ENCODE measurements at regions not wholly inside any gene's neighbourhood (a gene's known extent, or its start where the extent isn't known, plus 50 kb on each side); places are given as distances from the start of the nearest gene placed in this dataset.

GRCh38 chr3:59519094-59519493 is 469.3 kb upstream of the CFAP20DC start:
- no peak overlapping the region for H3K4me3 ChIP-seq (ENCODE audit: low read length)
- no peak for DNase-seq (ENCODE audit: low read depth)
- no peak for TF ChIP-seq CTCF (IDR thresholded peaks at IDR 0.05; ENCODE audit: insufficient read depth, low read depth, low read length, missing control alignments)

- no peak for TF ChIP-seq CTCF (IDR thresholded peaks at IDR 0.05; ENCODE audit: insufficient read depth, low read depth, low read length, missing control alignments)
Measured at GRCh38 chr3:59518283-59519055, 468.6 kb upstream of the CFAP20DC start.

GRCh38 chr3:59517388-59517787 is 467.6 kb upstream of the CFAP20DC start:
- DNase-seq (ENCODE audit: low read depth) = no peak
- TF ChIP-seq CTCF (IDR thresholded peaks at IDR 0.05; ENCODE audit: insufficient read depth, low read depth, low read length, missing control alignments) = no peak

More at GRCh38 chr3:59518283-59519055, 468.6 kb upstream of the CFAP20DC start:
- no peak overlapping the region for H3K4me3 ChIP-seq (ENCODE audit: low read length)
- no peak for DNase-seq (ENCODE audit: low read depth)

GRCh38 chr3:59515966-59516365 is 466.1 kb upstream of the CFAP20DC start:
- TF ChIP-seq CTCF (IDR thresholded peaks at IDR 0.05; ENCODE audit: insufficient read depth, low read depth, low read length, missing control alignments) = no peak
- no peak overlapping the region for H3K4me3 ChIP-seq (ENCODE audit: low read length)
- no peak for DNase-seq (ENCODE audit: low read depth)

More at GRCh38 chr3:59517388-59517787, 467.6 kb upstream of the CFAP20DC start:
- H3K4me3 ChIP-seq (ENCODE audit: low read length) = no peak overlapping the region

- no peak for TF ChIP-seq CTCF (IDR thresholded peaks at IDR 0.05; ENCODE audit: insufficient read depth, low read depth, low read length, missing control alignments)
- no peak for DNase-seq (ENCODE audit: low read depth)
- H3K4me3 ChIP-seq (ENCODE audit: low read length) = no peak overlapping the region
Measured at GRCh38 chr3:59514865-59515482, 465.1 kb upstream of the CFAP20DC start.

- no peak for TF ChIP-seq CTCF (IDR thresholded peaks at IDR 0.05; ENCODE audit: insufficient read depth, low read depth, low read length, missing control alignments)
- no peak overlapping the region for H3K4me3 ChIP-seq (ENCODE audit: low read length)
- DNase-seq (ENCODE audit: low read depth) = no peak
Measured at GRCh38 chr3:59513570-59513969, 463.7 kb upstream of the CFAP20DC start.
